Ovary (tissue), 3 donors: ENCODE measurements at regions not wholly inside any gene's neighbourhood (a gene's known extent, or its start where the extent isn't known, plus 50 kb on each side); places are given as distances from the start of the nearest gene placed in this dataset.

Experiments
- POLR2A ChIP-seq: fragments of 450-650 bp; IDR thresholded peaks from one replicate; pipeline ENCODE4 v1.6.1; 2017; ENCODE audit warnings: antibody characterized with exemption, mild to moderate bottlenecking, moderate library complexity
- TF ChIP-seq, protein P1 (sequence below), 3 donors: fragments of 450-650 bp in 2 of 3; fragments of 200-600 bp in 1 of 3; IDR thresholded peaks; one replicate each; pipeline versions ENCODE4 v1.5.1 to v1.8.0; 2016 to 2022; ENCODE audit warnings: antibody characterized with exemption in 3 of 3, mild to moderate bottlenecking in 1 of 3
- donor health status: DM: no; HTN: no; CAD: no.

DNA sequence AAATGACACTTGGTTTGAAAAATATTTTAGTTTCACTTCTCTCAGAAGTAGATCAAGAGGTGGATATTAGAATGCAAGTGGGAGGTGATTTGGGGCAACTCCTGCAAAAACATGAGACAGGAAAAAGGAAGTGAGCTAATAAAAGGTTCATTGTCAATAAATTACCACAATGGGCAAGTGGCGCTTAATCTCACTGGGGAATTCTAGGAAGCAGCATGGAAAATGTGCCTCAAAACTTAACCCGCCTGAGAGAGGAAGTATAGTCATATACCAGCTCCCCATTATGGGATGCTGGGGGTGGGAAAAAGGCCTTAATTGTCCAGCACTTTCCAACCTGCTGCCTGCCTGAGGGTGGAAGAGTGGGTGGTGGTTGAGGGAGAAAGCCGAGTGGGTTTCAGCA lies 204.1 kb downstream of the ELAVL2 start:
- TF ChIP-seq POLR2A = no peak
- TF ChIP-seq, protein P1, sequence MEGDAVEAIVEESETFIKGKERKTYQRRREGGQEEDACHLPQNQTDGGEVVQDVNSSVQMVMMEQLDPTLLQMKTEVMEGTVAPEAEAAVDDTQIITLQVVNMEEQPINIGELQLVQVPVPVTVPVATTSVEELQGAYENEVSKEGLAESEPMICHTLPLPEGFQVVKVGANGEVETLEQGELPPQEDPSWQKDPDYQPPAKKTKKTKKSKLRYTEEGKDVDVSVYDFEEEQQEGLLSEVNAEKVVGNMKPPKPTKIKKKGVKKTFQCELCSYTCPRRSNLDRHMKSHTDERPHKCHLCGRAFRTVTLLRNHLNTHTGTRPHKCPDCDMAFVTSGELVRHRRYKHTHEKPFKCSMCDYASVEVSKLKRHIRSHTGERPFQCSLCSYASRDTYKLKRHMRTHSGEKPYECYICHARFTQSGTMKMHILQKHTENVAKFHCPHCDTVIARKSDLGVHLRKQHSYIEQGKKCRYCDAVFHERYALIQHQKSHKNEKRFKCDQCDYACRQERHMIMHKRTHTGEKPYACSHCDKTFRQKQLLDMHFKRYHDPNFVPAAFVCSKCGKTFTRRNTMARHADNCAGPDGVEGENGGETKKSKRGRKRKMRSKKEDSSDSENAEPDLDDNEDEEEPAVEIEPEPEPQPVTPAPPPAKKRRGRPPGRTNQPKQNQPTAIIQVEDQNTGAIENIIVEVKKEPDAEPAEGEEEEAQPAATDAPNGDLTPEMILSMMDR (IDR thresholded peaks at IDR 0.05) = no peak
